Stomach smooth muscle (tissue), 2 donors: ENCODE measurements at regions not wholly inside any gene's neighbourhood (a gene's known extent, or its start where the extent isn't known, plus 50 kb on each side); places are given as distances from the start of the nearest gene placed in this dataset.

Experiments
- H3K27ac ChIP-seq: one replicate; pipeline ENCODE4 v1.7.0; 2013; ENCODE audit warnings: mild to moderate bottlenecking, low read length, inconsistent platforms
- H3K27me3 ChIP-seq, 2 donors: one replicate each; pipeline ENCODE4 v1.7.0; 2013; ENCODE audit warnings: low read length in 2 of 2; ENCODE audit not compliant: insufficient read depth in 2 of 2, control insufficient read depth in 1 of 2
- H3K36me3 ChIP-seq, 2 donors: one replicate each; pipeline ENCODE4 v1.7.0; 2013; ENCODE audit warnings: low read length in 2 of 2; ENCODE audit not compliant: control insufficient read depth in 2 of 2, insufficient read depth in 2 of 2
- H3K4me1 ChIP-seq: one replicate; pipeline ENCODE4 v1.7.0; 2013; ENCODE audit warnings: low read length; ENCODE audit not compliant: control insufficient read depth, insufficient read depth
- H3K4me3 ChIP-seq, 2 donors: one replicate each; pipeline ENCODE4 v1.7.0; 2013; ENCODE audit warnings: low read length in 2 of 2
- H3K9ac ChIP-seq, 2 donors: one replicate each; pipeline ENCODE4 v1.7.0; 2013; ENCODE audit warnings: low read length in 2 of 2, mild to moderate bottlenecking in 1 of 2
- H3K9me3 ChIP-seq, 2 donors: one replicate each; pipeline ENCODE4 v1.7.0; 2013; ENCODE audit warnings: low read length in 2 of 2; ENCODE audit not compliant: control insufficient read depth in 2 of 2
- donor health status: healthy.
- donor health status: Pancreatic carcinoma.

DNA sequence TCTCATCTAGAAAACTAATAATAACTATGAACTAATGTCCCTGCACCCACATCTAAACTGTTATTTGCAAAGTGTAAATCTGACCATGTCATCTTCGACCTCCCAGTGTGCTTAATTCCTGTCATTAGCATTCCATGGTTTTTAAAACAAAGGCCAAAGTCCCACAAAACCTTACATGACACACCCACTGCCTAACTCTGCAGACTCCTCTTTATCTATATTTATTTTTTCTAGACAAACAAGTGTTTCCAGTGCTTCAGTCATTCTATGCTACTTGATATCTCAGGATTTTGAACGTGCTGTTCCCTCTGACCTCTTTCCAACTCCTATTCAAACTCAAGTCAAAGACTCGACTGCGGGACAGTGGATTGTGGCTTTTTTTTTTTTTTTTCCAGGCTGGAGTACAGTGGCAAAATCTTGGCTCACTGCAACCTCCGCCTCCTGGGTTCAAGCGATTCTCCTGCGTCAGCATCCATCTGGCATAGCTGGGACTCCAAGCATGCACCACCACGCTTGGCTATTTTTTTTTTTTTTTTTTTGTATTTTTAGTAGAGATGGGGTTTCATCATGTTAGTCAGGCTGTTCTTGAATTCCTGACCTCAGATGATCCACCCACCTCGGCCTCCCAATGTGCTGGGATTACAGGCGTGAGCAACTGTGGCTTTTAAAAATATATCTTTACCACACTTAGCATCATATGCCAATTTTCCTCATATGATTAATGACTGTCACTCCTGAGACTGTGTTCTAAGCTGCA lies 1511.0 kb downstream of the ARAP2 start:
- Histone ChIP-seq H3K9ac (no peak overlapping the region), H3K27ac (no peak overlapping the region), H3K4me1 (no peaks in the 10 kb centered on the region), H3K36me3 (no peaks in the 10 kb centered on the region), H3K27me3 (no peaks in the 10 kb centered on the region), H3K9me3 (no peaks in the 10 kb centered on the region), H3K4me3 (no peak overlapping the region)

DNA sequence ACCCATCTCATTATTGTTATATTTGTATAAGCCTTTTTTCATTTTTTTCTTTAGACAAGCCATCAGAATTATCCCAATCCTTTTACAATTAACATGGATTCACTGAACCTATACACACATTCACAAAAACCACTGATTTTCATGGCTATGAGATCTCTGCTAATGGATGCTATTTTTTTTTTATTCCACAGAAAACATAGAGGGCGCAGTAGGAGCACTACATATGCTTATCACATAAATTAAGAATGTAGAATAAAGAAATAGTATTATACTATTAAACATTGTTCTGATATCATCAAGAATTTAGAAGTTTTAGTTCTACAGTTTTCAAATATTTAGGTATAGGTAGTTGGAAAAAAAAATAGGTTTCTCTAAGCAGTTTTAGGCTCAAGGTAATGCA lies 1477.4 kb downstream of the ARAP2 start:
- H3K27ac ChIP-seq: no peak overlapping the region
- no peak overlapping the region for H3K9ac ChIP-seq
- no peaks in the 10 kb centered on the region for H3K4me1 ChIP-seq
- H3K4me3 ChIP-seq: no peak overlapping the region
- no peaks in the 10 kb centered on the region for H3K27me3 ChIP-seq
- no peaks in the 10 kb centered on the region for H3K36me3 ChIP-seq
- H3K9me3 ChIP-seq: no peaks in the 10 kb centered on the region

DNA sequence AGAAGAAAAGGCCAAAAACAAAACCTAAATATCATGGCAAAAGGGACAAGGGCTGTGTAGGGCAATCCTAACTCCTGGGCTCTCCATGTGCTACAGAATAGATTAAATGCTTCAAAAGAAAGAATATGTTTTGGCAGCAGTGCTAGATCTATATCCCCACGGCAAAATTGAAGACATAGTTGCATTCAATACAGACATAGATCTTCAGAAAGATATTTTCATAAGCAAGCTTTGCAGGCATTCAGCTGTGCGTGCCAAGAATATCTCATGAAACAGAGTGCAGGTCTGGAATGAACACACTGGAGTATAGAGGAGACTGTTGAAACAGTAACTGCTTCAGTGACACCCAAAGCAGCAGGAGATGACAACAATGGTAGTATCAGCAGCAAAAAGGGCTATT lies 1476.9 kb downstream of the ARAP2 start:
- Histone ChIP-seq H3K36me3 (no peaks in the 10 kb centered on the region), H3K9ac (no peak overlapping the region), H3K4me1 (no peaks in the 10 kb centered on the region), H3K9me3 (no peaks in the 10 kb centered on the region), H3K27me3 (no peaks in the 10 kb centered on the region), H3K4me3 (no peak overlapping the region), H3K27ac (no peak overlapping the region)

DNA sequence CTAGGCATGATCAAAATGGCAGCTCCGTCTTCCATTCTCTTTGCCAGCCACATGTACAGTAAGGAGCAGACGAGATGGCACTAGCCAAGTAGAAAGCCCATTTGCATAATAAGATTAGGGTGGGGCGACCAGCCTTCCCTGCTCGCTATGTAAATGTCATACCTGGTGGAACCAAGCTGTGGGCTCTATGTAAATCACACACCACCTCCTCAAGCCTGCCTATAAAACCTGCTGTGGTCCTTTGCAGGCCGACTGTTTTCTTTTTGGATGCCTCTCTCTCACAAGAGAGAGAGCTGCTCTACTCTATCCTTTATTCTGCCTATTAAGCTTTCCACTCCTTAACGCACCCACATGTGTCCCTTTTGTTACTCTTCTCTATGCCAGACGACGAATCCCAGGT lies 1472.7 kb downstream of the ARAP2 start:
- no peaks in the 10 kb centered on the region for H3K9me3 ChIP-seq
- H3K27me3 ChIP-seq: no peaks in the 10 kb centered on the region
- no peak overlapping the region for H3K4me3 ChIP-seq
- no peaks in the 10 kb centered on the region for H3K4me1 ChIP-seq
- no peaks in the 10 kb centered on the region for H3K36me3 ChIP-seq
- H3K9ac ChIP-seq: no peak overlapping the region
- H3K27ac ChIP-seq: no peak overlapping the region

DNA sequence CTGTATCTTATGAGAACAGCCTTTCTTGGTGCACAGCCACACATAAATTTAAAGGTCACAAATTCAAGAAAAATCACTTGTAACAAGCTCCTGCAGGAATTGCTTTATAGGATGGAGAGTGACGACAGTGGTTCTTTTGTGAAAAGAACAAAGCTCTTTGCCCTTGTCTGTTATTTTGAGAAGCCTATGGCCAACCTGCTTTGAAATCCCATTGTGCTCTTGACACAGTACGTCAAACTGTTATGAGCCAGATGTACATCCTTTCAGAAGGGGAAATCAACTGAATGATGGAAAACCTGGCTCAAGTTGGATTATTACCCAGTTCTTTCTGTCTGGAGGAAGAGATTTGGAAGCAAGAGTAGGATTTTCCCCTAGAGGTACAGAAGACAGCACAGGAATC lies 1454.2 kb downstream of the ARAP2 start:
- H3K27me3 ChIP-seq: no peaks in the 10 kb centered on the region
- no peak overlapping the region for H3K27ac ChIP-seq
- no peak overlapping the region for H3K9ac ChIP-seq
- H3K36me3 ChIP-seq: no peaks in the 10 kb centered on the region
- H3K4me3 ChIP-seq: no peak overlapping the region
- no peaks in the 10 kb centered on the region for H3K9me3 ChIP-seq
- no peaks in the 10 kb centered on the region for H3K4me1 ChIP-seq

DNA sequence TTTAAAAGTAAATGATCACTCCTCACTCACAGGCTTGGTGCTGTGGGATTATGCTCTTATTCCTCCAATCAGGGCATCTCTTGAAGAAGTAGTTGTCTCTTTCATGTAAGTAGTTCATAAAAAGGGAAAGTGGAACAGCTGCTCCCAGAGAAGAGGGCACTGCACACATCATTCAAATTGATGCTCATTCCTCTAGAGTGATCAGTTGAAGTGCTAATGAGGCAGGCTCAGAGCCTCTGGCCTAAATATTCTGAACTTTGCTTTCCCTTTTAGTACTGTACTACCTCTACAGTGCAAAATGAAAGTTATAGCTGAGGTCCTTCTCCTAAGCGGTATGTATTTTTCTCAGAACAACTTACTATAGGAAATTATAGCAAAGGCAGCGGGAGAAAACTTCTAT lies 1453.1 kb downstream of the ARAP2 start:
- Histone ChIP-seq H3K4me3 (no peak overlapping the region), H3K9me3 (no peaks in the 10 kb centered on the region), H3K27ac (no peak overlapping the region), H3K9ac (no peak overlapping the region), H3K36me3 (no peaks in the 10 kb centered on the region), H3K27me3 (no peaks in the 10 kb centered on the region), H3K4me1 (no peaks in the 10 kb centered on the region)

DNA sequence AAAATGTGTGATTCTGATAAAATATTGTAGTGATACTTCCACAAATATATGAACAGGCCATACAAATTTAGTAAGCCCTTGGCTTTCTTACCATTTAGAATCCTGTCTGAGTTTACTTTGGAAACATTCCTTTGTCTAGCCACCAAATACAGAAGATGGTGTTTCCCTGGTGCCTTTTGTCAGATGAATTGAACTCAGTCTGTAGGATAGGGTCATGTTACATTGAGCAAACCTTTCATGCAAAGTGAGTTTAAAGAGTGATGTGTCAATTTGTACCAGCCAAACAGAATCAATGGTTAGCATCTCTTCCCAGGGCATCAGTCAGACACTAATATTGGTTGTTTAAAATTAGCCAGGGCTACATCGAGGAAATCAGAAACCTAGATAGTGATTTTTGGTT lies 1443.4 kb downstream of the ARAP2 start:
- Histone ChIP-seq H3K27me3 (no peaks in the 10 kb centered on the region), H3K4me3 (no peak overlapping the region), H3K9ac (no peak overlapping the region), H3K36me3 (no peaks in the 10 kb centered on the region), H3K27ac (no peak overlapping the region), H3K9me3 (no peaks in the 10 kb centered on the region), H3K4me1 (no peaks in the 10 kb centered on the region)

DNA sequence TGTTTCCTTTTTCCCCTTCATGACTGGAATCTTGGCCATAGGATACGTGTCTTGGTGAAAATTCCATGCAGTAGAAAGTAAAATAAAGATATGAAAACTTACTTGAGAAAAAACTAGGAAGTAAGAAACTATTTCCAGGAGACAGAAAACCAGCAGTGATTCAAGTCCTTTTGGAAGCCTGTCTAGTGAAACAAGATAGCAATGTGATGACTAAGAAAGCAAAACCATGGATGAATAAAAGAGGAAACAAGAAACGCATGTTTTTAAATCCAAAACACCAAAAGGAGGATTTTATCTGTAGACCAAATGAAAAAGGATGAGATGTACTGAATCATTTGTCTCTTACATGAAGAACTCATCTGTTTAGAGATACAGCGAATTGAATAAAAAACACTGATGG lies 1430.0 kb downstream of the ARAP2 start:
- no peak overlapping the region for H3K4me3 ChIP-seq
- H3K36me3 ChIP-seq: no peaks in the 10 kb centered on the region
- no peak overlapping the region for H3K27ac ChIP-seq
- H3K27me3 ChIP-seq: no peaks in the 10 kb centered on the region
- H3K9me3 ChIP-seq: no peaks in the 10 kb centered on the region
- no peak overlapping the region for H3K9ac ChIP-seq
- no peaks in the 10 kb centered on the region for H3K4me1 ChIP-seq

DNA sequence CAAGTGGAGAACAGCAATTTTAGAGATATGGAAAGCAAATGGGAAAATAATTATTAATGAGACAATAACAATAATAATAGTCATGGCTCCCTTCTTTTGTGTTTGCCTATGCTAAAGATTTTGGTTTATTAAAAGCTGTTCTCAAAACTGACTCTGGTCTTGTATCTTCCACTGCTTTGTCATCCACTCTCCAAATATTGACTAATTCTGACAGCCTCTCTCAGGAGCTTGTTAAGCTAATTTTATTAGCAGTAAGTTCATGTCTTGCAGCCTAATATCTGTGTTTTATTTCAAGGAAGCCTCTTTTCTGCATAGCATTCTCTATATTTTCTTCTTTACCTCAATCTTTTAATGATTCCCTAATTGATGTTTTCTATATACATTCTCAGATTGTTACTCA lies 1419.8 kb downstream of the ARAP2 start:
- H3K36me3 ChIP-seq: no peaks in the 10 kb centered on the region
- no peaks in the 10 kb centered on the region for H3K4me1 ChIP-seq
- H3K27me3 ChIP-seq: no peaks in the 10 kb centered on the region

DNA sequence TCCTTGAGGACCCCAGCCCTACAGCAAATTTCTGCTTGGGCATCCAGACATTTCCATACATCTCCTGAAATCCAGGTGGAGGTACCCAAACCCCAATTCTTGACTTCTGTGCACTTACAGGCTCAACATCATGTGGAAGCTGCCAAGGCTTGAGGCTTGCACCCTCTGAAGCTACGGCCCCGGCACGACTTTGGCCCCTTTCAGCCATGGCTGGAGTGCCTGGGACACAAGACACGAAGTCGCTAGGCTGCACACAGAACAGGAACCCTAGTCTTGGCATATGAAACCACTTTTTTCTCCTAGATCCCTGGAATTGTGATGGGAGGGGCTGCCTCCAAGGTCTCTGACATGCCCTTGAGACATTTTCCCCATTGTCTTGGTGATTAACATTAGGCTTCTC lies 1417.7 kb downstream of the ARAP2 start:
- no peaks in the 10 kb centered on the region for H3K4me1 ChIP-seq
- H3K36me3 ChIP-seq: no peaks in the 10 kb centered on the region
- H3K9me3 ChIP-seq: no peaks in the 10 kb centered on the region
- H3K27ac ChIP-seq: no peak overlapping the region
- H3K9ac ChIP-seq: no peak overlapping the region
- H3K27me3 ChIP-seq: no peaks in the 10 kb centered on the region
- H3K4me3 ChIP-seq: no peak overlapping the region

More for the DNA sequence above, 1419.8 kb downstream of the ARAP2 start:
- H3K4me3 ChIP-seq: no peak overlapping the region
- no peak overlapping the region for H3K9ac ChIP-seq
- H3K27ac ChIP-seq: no peak overlapping the region
- H3K9me3 ChIP-seq: no peaks in the 10 kb centered on the region

DNA sequence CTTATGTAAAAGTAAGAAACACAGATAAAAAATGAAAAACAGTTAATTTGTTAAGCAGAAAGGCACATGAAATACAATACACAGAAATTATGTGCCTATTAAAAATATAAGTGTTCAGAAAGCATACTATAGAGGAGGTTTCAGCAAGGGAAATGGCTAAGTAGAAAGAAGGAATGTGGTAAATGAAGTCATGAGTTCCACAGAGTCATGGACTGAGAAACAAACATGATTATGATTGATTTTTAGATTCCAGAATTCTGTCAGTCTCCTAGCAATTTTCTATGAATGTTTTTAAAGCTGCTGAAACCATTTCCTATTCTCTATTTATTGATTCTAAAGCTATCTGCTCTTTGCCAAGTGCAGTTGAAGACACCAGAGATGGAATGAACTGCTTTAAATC lies 1398.4 kb downstream of the ARAP2 start:
- H3K4me3 ChIP-seq: no peak overlapping the region
- H3K36me3 ChIP-seq: no peaks in the 10 kb centered on the region
- H3K27ac ChIP-seq: no peak overlapping the region
- no peaks in the 10 kb centered on the region for H3K27me3 ChIP-seq
- H3K4me1 ChIP-seq: no peaks in the 10 kb centered on the region
- H3K9ac ChIP-seq: no peak overlapping the region
- no peaks in the 10 kb centered on the region for H3K9me3 ChIP-seq
